GM21515 (cell line): ENCODE measurements at regions not wholly inside any gene's neighbourhood (a gene's known extent, or its start where the extent isn't known, plus 50 kb on each side); places are given as distances from the start of the nearest gene placed in this dataset.

Experiments used
- ATAC-seq: cut with Tn5 transposase; IDR thresholded peaks from one replicate; pipeline ENCODE4 v1.9.1; 2021; ENCODE audit not compliant: unreplicated experiment

DNA sequence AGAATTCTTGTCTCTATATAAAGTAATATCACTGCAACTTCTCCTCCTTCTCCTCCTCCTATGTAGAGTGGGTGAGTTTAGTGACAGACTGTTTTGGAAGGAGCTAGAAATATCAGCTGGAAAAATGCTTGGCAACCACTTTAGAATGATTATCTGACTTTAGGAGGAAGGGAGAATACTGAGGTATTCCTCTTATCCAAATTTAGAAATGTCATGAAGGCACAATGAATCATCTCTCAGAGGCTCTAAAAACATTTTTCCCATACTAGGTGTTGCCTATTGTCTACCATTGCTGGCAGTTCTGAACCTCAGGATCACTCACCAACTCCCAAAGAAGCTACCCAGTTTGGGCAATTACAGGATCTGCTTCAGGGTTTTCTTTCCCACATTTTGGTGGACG is 306.6 kb upstream of the ATP2B1 start:
- ATAC-seq, result no peak

DNA sequence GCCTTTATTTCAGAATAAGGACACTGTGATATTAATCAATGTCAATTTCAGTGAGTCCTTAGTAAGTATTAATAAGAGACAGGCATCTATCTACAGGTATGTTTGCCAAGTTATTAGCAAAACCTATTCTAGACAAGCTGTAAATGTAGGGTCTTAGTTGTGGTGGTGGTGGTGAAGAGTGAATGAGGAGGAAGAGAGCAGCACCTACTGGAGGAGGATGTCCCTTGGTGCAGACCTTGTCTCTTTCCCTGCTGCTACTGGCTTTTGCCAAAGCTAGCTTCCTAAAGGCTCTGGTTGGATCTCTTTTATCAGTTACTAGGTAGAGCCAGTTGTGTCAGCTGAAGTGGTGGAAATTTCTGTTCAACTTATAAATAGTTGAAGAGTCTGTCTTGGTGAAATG is 304.8 kb upstream of the ATP2B1 start:
- no peak for ATAC-seq

DNA sequence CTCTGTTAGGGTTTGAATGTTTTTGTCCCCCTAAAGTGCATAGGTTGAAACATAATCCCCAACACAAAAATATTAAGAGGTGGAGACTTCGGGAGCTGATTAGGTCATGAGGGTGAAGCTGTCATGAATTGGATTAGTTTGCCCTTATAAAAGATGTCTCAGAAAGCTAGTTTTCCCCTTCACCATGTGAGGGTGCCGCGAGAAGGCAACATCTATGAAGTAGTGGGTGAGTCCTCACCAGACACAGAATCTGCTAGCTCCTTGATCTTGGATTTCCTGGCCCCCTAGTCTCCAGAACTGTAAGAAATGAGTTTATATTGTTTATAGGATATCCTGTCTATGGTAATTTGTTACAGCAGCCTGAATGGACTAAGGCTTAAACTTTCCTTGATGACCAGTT is 301.5 kb upstream of the ATP2B1 start:
- ATAC-seq, result no peak

DNA sequence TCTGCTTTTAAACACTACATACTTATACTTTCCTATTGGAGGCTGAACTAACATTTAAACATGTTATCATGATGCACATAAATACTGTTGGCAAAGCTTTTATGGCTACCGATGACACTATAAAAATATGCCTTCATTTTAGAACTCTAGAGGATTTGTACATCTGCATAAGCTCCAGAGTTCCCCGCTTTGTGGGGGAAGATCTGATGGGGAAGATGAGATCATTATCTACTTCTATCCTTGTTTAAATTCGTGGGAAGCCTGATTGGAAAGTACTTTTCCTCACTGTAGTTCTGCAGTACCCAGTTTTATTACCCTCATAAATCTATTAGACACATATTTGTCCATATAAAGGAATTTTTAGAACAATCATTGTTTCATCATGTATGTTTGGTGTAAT is 299.6 kb upstream of the ATP2B1 start:
- no peak for ATAC-seq

DNA sequence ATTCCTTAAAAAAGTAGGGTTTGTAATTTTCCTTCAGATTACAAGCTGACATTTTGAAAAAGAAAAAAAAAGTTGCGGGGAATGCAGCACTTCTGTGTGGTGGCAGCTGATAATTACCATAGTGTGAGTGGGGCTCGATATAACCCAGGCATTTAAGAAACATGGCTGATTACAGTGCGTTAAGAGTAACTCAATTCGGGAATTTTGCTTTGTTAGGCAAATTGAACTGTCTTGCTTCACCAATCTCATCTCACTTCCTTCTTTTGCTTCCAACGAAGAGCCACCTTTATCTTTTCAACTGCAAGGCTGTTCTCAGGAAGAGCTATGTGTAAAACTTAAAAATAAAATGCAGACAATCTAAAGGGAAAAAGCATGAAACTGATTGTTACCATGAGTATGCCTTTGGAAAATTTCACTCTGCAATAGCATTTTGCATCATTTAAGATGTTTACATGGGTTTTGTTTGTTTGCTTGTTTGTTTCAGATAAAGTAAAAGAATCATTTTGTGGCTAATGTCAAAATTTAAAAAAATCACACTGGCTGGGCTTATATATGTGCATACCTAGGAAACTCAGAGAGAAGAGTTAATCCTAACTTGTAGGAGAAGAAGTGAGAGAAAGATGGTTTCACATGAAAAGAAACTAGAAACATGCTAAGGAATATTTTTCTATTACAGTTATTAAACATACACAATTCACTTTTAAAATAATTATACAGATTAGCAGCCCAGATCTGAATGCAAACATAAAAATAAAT is 295.9 kb upstream of the ATP2B1 start:
- no peak for ATAC-seq

DNA sequence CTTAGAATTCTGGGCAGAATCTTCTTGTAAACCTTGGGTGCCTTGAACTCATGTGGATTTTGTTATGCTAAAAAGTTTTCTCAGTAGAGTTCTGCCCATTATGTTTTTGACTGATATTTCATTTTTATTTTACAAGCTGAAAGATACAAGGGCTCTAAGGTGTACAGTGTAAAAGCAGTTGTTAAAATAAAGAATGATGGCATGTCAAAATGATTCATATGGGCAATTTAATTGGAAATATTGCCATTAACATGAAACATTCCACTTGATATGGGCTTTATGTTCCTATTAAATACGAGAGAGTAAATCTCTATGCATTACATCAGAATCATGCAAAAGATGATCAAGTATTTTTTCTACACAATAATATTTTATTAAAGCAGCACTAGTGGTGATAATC is 295.1 kb upstream of the ATP2B1 start:
- no peak for ATAC-seq

DNA sequence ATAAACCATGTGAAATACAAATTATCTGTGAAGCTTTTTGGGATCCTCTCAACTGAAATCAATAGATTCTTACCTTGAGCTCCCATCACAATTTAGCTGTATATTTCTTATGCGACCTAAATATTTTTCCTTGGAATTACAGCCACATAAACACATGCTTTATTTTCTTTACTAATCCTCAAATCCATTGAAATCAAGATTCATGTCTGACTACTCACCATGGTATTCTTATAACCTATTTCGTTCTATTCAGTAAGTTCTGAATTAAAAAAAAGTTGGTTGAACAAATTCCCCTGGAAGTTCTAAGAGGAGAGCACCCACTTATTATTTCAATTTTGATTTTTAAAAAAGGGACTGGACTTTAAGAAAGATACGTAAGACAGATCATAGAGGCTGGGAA is 292.1 kb upstream of the ATP2B1 start:
- ATAC-seq, result no peak

DNA sequence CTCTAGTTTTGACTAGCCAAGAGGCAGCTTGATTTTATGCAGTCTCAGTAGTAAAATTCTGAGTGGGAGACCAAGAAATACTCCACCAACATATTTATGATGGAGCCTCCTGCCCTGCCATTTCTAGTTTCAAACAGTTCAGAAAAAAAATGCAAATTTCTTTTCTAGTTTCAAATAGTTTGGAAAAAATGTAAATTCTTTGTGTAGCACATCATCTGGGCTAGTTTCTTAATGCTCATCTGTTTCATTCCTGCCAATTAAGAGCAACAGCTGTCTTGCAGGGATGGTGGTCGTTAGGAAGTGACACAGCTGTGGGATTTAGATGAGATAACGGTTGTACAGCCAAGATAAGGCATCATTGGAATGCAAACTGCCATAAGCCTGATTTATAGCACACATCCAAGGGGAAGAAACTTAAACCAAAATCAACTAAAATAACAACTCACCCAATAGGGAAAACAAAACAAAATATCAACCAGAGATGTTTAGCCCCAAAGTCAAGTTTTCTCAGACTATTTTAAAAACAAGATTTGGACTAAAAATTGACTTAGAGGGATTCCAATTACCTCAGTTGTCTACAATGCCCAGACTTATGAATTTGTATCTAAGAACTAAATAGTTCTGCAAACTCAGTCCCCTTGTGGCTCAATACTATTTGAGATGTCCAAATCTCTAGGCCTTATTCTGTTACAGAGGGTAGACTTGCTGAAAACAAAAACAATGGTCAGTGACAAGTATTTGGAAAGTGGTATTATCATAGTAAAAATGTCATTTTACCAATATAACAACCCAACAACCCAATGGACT is 291.3 kb upstream of the ATP2B1 start:
- ATAC-seq, result no peak

DNA sequence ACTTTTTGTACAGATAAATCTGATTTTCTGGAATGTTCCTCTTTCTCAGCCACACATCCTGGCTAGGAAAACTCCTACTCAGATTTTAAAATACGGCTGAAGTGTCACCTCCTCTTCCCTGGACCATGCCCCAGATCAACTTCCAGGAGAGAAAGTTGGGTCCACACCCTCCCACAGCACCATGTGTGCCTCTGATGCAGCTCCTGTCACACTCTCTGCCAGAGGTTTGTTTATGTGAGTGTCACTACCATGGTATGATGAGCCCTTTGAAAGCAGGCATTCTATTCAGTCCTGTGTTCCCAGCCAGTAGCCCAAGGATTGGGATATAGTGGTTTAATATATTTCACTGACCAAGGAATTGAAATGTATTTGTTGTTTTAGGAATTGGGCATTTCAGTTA is 287.2 kb upstream of the ATP2B1 start:
- ATAC-seq, result no peak

DNA sequence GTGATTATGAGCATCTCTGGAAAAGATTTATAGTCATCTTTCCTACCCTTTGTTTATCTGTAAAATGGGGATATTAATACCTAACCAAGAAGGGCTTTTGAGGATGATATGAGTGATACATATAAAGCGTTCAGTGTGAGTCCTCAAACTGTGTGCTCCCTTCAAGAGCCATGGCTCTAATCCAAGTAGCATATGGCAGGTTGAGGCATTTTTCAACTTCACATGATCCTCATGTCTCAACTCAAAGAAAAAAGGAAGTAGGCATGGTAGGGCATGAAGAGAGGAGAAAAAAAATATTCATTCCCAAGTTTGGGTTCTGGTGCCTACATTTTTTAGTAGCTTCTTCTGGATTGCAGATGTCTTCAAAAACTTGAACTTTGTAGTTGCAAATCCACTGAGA is 286.3 kb upstream of the ATP2B1 start:
- no peak for ATAC-seq

DNA sequence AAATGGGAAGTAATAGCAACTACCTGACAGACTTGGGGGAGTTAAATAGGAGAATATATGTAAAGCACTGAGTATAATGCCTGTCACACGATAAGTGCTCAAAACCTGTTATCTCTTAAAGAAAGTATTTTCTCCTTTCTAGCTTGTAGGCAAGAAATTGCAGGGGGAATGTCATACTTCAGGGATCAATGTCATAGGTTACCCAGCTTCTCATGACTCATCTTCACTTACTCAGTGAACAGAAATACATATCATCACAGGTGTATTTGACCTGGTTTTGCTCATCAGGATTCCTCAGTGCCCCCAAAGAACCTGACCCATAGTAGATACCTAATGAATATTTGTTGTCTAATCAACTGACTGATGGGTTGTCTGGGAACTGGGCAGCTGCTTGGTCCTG is 285.0 kb upstream of the ATP2B1 start:
- no peak for ATAC-seq

DNA sequence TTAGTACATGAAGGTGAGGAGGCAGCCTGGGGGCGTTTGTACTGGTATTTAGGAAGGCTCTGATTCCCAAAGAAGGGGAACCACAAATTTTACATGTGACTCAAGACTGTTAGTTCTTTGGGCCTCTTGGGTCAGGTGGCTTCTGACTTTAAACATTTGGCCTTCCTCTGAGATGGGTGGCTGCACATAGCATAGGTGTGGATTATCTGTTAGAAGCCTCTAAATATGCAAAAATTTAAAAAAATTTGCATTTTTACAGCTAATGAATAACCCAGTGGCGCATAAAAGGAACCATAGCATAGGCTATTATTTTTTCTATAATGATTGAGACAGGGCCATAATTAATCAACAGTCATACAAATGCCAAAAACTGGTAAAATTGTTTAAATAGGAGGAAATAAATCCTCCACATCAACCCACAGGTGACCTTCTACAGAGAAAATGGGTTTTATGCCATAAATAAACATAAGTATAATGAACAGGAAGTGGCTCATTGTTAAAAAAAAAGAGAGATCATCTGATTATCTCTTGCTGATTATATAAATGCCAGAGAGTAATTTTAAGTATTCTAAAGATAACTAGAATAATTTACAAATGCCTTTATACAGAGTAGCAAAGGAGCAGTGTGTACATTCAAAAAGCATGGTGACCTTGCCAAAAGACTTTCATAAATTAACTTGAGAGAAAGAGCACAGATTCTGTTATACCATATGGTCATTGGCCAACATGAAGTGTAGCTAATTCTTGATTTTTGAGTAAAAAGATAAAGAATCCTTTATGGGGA is 284.2 kb upstream of the ATP2B1 start:
- no peak for ATAC-seq

DNA sequence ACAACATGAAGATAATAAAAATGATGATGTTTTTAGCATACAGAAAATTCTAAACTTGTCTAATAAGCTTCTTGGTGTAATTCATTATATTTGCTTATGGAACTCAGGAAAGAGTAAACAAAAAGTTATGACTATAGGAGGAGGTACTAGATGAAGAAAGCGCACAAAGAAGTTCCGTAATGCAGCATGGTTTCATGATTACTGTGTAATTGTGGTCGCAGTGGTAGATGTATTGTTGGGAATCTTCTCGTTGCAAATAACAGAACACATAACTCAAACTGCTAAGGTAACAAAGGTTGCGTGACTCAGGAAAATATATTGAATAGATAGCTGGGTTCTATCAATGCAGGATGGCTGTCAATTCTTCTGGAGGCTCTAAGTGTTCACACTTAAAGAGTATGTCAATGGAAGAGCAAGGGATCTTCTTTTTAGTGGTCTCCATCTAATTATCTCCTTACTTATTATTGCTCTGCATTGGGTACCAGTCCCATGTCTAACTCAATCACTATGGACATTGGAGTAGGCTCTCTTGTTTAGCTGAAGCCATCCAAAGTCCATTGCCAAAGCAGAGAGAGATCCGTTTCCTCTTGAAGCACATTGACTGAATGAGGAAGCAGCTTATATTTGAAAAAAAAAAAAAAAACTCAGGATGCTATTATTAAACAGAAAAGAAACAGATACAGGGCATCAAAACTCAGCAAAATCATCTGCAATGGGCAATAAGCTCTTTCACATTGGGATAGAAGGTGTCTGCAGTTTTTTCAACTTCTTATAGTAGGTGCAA is 283.4 kb upstream of the ATP2B1 start:
- no peak for ATAC-seq

DNA sequence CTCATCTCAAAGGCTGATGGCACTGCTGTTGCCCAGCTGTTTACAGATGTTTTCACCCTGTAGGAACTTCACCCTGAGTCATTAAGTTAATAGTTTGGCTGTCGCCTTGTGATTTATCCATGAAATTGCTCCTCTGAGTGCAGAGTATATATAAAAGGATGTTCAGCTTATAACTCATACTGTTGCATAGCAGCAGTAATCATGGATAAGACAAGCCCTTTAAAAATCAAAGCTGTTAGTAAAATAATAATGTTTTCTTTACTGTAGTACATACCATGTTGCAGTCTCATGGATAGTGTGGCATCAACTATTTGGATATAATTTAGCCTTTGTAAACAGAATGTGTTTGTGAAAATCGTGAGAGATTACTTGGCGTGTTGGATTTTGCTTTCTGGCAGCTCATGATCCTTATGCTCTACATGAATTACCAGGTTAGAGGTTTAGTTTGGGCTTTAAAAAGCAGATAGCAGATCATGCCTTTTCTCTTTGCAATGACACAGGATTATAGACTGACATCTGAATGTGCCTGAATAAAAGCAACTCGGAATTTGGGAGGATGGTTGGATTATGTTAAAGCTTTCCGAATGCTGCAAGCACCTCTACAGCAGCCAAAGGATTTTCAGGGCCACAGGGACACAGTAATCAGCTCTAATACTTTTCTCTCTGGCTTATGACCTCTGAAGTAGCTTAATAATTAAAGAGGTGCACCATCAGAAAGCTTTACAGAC is 279.7 kb upstream of the ATP2B1 start:
- ATAC-seq, result no peak

DNA sequence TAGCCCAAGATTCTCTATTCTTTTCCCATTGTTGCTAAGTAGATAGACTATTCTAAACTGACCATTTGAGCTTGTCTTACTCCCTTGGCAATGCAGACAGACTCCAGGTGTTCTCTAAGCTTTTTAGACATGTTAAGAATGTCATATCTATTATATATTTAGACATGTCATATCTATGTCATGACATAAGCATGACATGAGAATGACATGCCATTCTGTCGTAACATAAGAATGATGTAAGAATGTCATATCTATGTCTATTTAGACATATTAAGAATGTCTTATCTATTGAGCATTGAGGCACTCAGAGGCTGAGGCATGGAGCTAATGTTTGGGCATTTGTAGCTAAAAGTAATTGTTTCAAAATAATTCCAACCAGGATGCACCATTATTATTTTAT is 277.3 kb upstream of the ATP2B1 start:
- ATAC-seq, result no peak

DNA sequence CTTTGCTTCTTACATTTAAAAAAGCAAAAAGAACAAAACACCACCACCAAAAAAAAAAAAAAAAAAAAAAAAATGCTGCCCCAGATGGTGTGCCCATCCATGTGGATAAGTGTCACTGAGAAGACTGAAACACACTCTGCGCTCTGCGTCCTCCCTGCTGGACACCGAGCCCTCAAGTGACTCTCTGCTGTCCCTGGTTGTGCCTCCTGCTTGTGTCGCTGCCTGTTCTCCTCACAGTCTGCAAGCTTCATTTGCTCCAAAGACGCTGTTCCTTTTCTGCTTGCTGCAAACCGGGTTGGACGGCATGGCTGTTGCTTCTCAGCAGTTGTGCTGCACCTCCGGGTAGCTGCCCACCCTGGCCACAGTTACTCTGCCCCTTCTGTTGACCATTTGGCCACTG is 276.2 kb upstream of the ATP2B1 start:
- no peak for ATAC-seq

DNA sequence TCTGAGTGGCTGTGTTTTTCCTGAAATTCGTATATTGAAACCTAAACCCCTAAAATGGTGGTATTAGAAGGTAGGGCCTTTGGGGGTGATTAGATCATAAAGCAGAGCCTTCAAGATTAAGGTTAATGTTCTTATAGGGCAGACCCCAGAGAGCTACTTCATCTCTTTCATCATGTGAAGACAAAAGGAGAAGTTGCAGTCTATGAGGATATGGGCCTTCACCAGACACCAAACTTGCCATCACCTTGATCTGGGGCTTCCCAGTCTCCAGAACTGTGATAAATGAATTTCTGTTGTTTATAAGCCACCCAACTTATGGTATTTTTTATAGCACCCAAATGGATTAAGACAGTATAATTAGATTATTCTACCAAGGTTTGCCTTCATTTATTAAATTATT is 275.0 kb upstream of the ATP2B1 start:
- no peak for ATAC-seq

DNA sequence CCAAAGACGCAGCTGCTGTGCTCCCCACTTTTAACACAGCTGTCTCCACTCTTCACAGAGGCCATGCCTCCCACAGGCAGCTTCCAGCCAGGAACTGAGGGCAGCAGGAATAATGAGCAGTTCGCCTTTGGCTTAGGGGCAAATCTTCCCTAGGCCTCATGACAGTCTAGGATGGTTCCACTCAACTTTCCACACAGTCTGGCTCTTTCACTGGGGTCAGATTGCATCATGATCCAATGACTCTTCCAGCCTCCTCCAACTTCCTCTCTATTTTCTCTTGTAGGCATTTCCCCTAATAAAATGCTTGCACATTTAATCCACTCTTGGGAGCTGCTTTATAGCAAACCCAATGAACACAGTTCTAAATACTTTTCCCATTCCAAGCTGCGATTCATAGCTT is 271.6 kb upstream of the ATP2B1 start:
- no peak for ATAC-seq

DNA sequence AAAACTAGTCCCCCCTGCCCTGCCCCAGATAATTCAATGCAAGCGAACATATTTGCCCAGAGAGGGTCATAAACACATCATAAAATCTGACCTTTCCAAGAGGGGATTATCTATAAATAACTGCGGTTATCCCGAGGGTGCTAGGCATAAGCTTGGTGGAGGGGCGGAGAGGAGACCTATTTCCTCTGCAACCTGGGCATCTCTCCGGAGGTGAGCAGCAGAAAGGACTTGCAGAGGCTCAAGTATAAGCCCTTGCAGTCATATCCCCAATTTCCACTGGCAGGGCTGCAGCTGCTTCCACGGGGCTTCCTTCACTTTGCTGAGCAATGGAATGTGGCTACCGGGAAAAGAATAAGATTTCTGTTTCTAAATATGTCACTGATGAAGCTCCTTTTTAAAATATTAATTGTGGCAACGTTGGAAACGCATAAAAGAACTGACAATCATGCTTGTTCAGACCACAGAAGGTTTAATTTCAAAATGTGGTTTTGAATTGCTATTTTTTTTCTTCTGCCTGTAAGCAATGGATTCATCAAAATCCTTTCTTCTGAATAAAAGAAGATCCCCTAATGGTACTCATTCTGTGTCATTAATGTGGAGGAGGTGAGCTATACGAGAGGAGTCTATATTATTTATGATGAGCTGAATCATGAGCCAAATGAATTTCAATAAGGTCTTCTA is 268.9 kb upstream of the ATP2B1 start:
- ATAC-seq, result no peak

DNA sequence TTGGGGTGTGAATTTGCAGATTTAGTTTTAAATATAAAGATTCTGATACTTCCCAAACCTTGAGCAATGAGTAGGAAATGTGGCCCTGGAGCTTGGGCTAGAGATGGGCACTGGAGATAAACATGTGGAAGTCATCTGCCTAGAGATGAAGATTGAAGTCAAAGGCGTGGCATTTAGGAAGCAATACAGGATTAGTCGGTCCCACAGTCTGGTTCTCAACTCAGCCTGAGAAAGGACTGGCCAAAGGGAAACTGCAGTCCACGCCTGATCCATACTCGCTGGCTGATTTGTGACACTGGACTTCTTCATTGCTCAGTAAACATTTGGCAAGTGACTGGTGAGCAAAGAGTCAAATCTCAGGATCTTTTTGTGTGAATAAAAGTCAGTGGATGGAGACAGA is 268.2 kb upstream of the ATP2B1 start:
- ATAC-seq, result no peak
